ENCODE measurements at regions not wholly inside any gene's neighbourhood (a gene's known extent, or its start where the extent isn't known, plus 50 kb on each side); places are given as distances from the start of the nearest gene placed in this dataset.

GRCh38 chr6:23349521-23350147, 776.4 kb upstream of the NRSN1 start:
- no peaks in the 10 kb centered on the region for H3K4me1 ChIP-seq (ENCODE audit: control insufficient read depth in 4 of 4, insufficient read depth in 4 of 4, low read length in 3 of 4)
- no peak overlapping the region for H3K4me3 ChIP-seq (ENCODE audit: low read depth in 1 of 3, low read length in 3 of 3)
- DNase-seq (ENCODE audit: low spot score) = no peak
- H3K9me3 ChIP-seq (ENCODE audit: control insufficient read depth in 4 of 4, low read length in 3 of 4) = no peaks in the 10 kb centered on the region
- 55% methylated on average over 3 of the region's 3 CpGs for WGBS
- H3K9ac ChIP-seq (ENCODE audit: low read depth in 1 of 2, low read length in 2 of 2) = no peak overlapping the region
- no peaks in the 10 kb centered on the region for H3K27me3 ChIP-seq (ENCODE audit: control insufficient read depth in 4 of 4, insufficient read depth in 4 of 4, low read length in 3 of 4)
- H3K27ac ChIP-seq (ENCODE audit: low read depth in 1 of 2, low read length in 2 of 2) = no peak overlapping the region
- TF ChIP-seq HNF4G (IDR thresholded peaks at IDR 0.05) (no peak), REST (IDR thresholded peaks at IDR 0.05) (no peak), MAX (IDR thresholded peaks at IDR 0.05) (no peak), CTCF (IDR thresholded peaks at IDR 0.05; ENCODE audit: low read depth, low read length, missing input control) (no peak), YY1 (IDR thresholded peaks at IDR 0.05) (no peak), JUND (IDR thresholded peaks at IDR 0.05) (no peak), ATF3 (IDR thresholded peaks at IDR 0.05) (no peak), HNF4A (conservative IDR thresholded peaks at IDR 0.05) (no peak), FOXA1 (IDR thresholded peaks at IDR 0.05) (no peak), RAD21 (IDR thresholded peaks at IDR 0.05) (no peak), TAF1 (conservative IDR thresholded peaks at IDR 0.05) (no peak), FOXA2 (IDR thresholded peaks at IDR 0.05) (no peak), NR2F2 (IDR thresholded peaks at IDR 0.05) (no peak), SP1 (IDR thresholded peaks at IDR 0.05) (no peak)
- H3K36me3 ChIP-seq (ENCODE audit: control insufficient read depth in 4 of 4, insufficient read depth in 3 of 4, low read depth in 1 of 4, low read length in 3 of 4) = no peaks in the 10 kb centered on the region

- H3K4me1 ChIP-seq (ENCODE audit: control insufficient read depth in 4 of 4, insufficient read depth in 4 of 4, low read length in 3 of 4) = no peaks in the 10 kb centered on the region
- TF ChIP-seq NR2F2 (IDR thresholded peaks at IDR 0.05) = no peak
- no peak for TF ChIP-seq MAX (IDR thresholded peaks at IDR 0.05)
- TF ChIP-seq YY1 (IDR thresholded peaks at IDR 0.05) = no peak
- no peak for TF ChIP-seq RAD21 (IDR thresholded peaks at IDR 0.05)
- no peak for TF ChIP-seq SP1 (IDR thresholded peaks at IDR 0.05)
- no peak for TF ChIP-seq ZBTB33 (IDR thresholded peaks at IDR 0.05)
- TF ChIP-seq EGR1 (IDR thresholded peaks at IDR 0.05; ENCODE audit: low read depth in 2 of 2) = no peak
- no peak for TF ChIP-seq REST (IDR thresholded peaks at IDR 0.05)
- no peak for TF ChIP-seq CTCF (IDR thresholded peaks at IDR 0.05; ENCODE audit: low read depth, low read length, missing input control)
- TF ChIP-seq JUND (IDR thresholded peaks at IDR 0.05) = no peak
- TF ChIP-seq FOXA1 (IDR thresholded peaks at IDR 0.05) = no peak
These were observed 775.1 kb upstream of the NRSN1 start for GRCh38 chr6:23350752-23351453.

More at GRCh38 chr6:23350752-23351453, 775.1 kb upstream of the NRSN1 start:
- no peak overlapping the region for H3K27ac ChIP-seq (ENCODE audit: low read depth in 1 of 2, low read length in 2 of 2)
- H3K4me3 ChIP-seq (ENCODE audit: low read depth in 1 of 3, low read length in 3 of 3) = no peak overlapping the region
- no peak for DNase-seq (ENCODE audit: low spot score)
- H3K27me3 ChIP-seq (ENCODE audit: control insufficient read depth in 4 of 4, insufficient read depth in 4 of 4, low read length in 3 of 4) = no peaks in the 10 kb centered on the region
- 80% methylated on average over 2 of the region's 2 CpGs for WGBS
- H3K36me3 ChIP-seq (ENCODE audit: control insufficient read depth in 4 of 4, insufficient read depth in 3 of 4, low read depth in 1 of 4, low read length in 3 of 4) = no peaks in the 10 kb centered on the region
- H3K9me3 ChIP-seq (ENCODE audit: control insufficient read depth in 4 of 4, low read length in 3 of 4) = no peaks in the 10 kb centered on the region
- no peak overlapping the region for H3K9ac ChIP-seq (ENCODE audit: low read depth in 1 of 2, low read length in 2 of 2)
